Lung (tissue), 11 donors: ENCODE measurements at regions not wholly inside any gene's neighbourhood (a gene's known extent, or its start where the extent isn't known, plus 50 kb on each side); places are given as distances from the start of the nearest gene placed in this dataset.

Experiments used
- ATAC-seq: fragments of 200-7000 bp; cut with Tn5 transposase; one replicate; pipeline ENCODE4 v1.9.1; 2020; ENCODE audit warnings: moderate number of reproducible peaks; ENCODE audit not compliant: insufficient read depth, low FRiP score
- DNase-seq, 3 donors: peaks; one replicate each; pipeline ENCODE4 v3.0.0-alpha.2; 2013 to 2017
- H3K27ac ChIP-seq, 2 donors: one replicate each; pipeline ENCODE4 v1.5.1; 2013; ENCODE audit warnings: mild to moderate bottlenecking in 2 of 2, moderate library complexity in 2 of 2, control low read depth in 1 of 2, inconsistent platforms in 1 of 2, low read depth in 1 of 2, low read length in 1 of 2
- H3K27me3 ChIP-seq, 3 donors: one replicate each; pipeline ENCODE4 v1.5.1; 2013; ENCODE audit warnings: low read length in 2 of 3; ENCODE audit not compliant: control insufficient read depth in 3 of 3, insufficient read depth in 3 of 3
- H3K36me3 ChIP-seq, 4 donors: one replicate each; pipeline ENCODE4 v1.5.1; 2013; ENCODE audit warnings: low read length in 4 of 4, mild to moderate bottlenecking in 1 of 4, moderate library complexity in 1 of 4; ENCODE audit not compliant: control insufficient read depth in 4 of 4, insufficient read depth in 4 of 4
- H3K4me1 ChIP-seq, 5 donors: one replicate each; pipeline ENCODE4 v1.5.1; 2013; ENCODE audit warnings: low read length in 5 of 5, mild to moderate bottlenecking in 2 of 5, moderate library complexity in 1 of 5; ENCODE audit not compliant: control insufficient read depth in 5 of 5, insufficient read depth in 5 of 5
- H3K4me3 ChIP-seq: one replicate; pipeline ENCODE4 v1.5.1; 2013; ENCODE audit warnings: mild to moderate bottlenecking, control low read depth, moderate library complexity
- H3K9ac ChIP-seq, 2 donors: one replicate each; pipeline ENCODE4 v1.5.1; 2013; ENCODE audit warnings: low read length in 2 of 2, control low read depth in 1 of 2; ENCODE audit not compliant: insufficient read depth in 1 of 2
- H3K9me3 ChIP-seq, 4 donors: one replicate each; pipeline ENCODE4 v1.5.1; 2013; ENCODE audit warnings: low read length in 3 of 4, mild to moderate bottlenecking in 1 of 4, moderate library complexity in 1 of 4; ENCODE audit not compliant: control insufficient read depth in 4 of 4, insufficient read depth in 3 of 4
- WGBS, 2 donors: extraction: QIAGEN DNeasy Blood & Tissue Kit; methylation state at CpG; one replicate each; pipeline ENCODE4 v1.1.7; 2013; 5-methylcytosine and 5-hydroxymethylcytosine counted together
- TF ChIP-seq, protein P1 (sequence below): IDR thresholded peaks from 2 replicates; pipeline ENCODE4 v1.5.1; 2012; ENCODE audit warnings: mild to moderate bottlenecking; ENCODE audit errors: control extremely low read depth, extremely low read depth
- donor health status: control.
- donor health status: control.
- donor health status: Bipolar disorder and iron deficiency.
- donor health status: healthy.
- donor health status: DM: yes; HTN: yes; CAD: no.

DNA sequence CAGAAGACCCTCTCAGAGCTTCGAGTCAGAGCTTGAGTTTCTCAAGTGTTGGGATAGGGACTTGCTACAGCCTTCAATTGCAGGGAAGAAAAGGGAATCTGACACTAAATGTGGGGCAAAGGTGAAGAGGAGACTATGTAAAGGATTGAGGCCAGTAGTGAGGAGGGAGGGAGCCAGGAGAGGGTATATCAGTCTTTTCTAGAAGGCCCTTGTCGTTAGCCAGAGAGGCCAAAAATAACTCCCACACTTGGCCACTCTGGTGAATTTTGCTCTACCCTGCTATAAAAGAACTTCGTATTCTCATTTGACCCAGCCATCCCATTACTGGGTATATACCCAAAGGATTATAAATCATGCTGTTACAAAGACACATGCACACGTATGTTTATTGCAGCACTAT, 162.0 kb downstream of the MDFIC start:
- 90 to 92% methylated on average over 4 of the region's 4 CpGs for WGBS, 2 donors
- H3K9ac ChIP-seq: no peak overlapping the region
- H3K4me1 ChIP-seq: peaks cover 2 to 22% (median 6%) of the 10 kb centered on the region in 5 donors
- no peak overlapping the region for H3K4me3 ChIP-seq
- ATAC-seq (no peak), DNase-seq (no peak)
- H3K27me3 ChIP-seq: no peaks in the 10 kb centered on the region
- no peaks in the 10 kb centered on the region for H3K36me3 ChIP-seq
- H3K27ac ChIP-seq: no peak overlapping the region
- no peaks in the 10 kb centered on the region for H3K9me3 ChIP-seq
- TF ChIP-seq, protein P1, sequence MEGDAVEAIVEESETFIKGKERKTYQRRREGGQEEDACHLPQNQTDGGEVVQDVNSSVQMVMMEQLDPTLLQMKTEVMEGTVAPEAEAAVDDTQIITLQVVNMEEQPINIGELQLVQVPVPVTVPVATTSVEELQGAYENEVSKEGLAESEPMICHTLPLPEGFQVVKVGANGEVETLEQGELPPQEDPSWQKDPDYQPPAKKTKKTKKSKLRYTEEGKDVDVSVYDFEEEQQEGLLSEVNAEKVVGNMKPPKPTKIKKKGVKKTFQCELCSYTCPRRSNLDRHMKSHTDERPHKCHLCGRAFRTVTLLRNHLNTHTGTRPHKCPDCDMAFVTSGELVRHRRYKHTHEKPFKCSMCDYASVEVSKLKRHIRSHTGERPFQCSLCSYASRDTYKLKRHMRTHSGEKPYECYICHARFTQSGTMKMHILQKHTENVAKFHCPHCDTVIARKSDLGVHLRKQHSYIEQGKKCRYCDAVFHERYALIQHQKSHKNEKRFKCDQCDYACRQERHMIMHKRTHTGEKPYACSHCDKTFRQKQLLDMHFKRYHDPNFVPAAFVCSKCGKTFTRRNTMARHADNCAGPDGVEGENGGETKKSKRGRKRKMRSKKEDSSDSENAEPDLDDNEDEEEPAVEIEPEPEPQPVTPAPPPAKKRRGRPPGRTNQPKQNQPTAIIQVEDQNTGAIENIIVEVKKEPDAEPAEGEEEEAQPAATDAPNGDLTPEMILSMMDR: no peak

DNA sequence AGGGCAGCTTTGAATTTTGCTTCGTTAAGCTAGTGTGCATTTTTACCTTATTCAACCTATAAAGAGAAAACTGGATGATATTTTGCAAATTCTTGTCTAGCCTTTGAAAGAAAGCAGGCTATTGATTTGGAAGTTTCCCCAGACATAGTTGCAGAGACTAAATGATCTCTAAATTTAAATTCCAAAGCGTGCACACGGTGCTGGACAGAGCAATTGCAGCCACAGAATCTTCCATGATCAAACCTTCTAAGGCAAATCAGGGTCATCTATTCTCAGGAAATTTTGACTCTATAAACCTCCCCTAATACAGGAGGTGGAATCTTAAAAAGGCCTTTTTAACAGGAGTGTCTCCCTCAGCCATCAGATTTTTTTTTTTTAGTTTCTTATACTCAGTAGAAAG, 159.9 kb downstream of the MDFIC start:
- ATAC-seq: no peak

DNA sequence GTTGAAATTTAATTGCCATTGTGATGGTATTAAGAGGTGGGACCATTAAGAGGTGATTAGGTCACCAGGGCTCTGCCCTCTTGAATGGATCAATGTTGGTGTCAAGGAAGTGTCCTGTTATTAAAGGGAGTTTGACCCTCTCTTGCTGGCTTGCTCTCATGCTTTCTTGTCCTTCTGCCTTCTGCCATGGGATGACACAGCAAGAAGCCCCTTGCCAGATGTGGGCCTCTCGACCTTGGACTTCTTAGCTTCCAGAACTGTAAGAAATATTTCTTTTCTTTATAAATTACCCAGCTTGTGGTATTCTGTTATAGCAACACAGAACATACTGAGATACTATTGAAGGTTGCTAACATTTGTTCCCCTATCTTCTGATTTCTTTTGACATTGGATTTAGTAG, 157.0 kb downstream of the MDFIC start:
- Histone ChIP-seq H3K4me1 (no peaks in the 10 kb centered on the region), H3K36me3 (no peaks in the 10 kb centered on the region), H3K27me3 (no peaks in the 10 kb centered on the region), H3K27ac (no peak overlapping the region), H3K9me3 (no peaks in the 10 kb centered on the region), H3K4me3 (no peak overlapping the region), H3K9ac (no peak overlapping the region)
- no peak for DNase-seq
- ATAC-seq: no peak
- TF ChIP-seq, protein P1: no peak
- 90 to 96% methylated on average over 1 of the region's 1 CpG for WGBS, 2 donors

More for the DNA sequence above, 159.9 kb downstream of the MDFIC start:
- Histone ChIP-seq H3K9me3 (no peaks in the 10 kb centered on the region), H3K27me3 (no peaks in the 10 kb centered on the region), H3K4me1 (peaks cover 0 to 3% (median 2%) of the 10 kb centered on the region in 5 donors), H3K4me3 (no peak overlapping the region), H3K36me3 (no peaks in the 10 kb centered on the region), H3K9ac (no peak overlapping the region), H3K27ac (no peak overlapping the region)
- no peak for DNase-seq
- TF ChIP-seq, protein P1: no peak
- 84 to 90% methylated on average over 3 of the region's 3 CpGs for WGBS, 2 donors

DNA sequence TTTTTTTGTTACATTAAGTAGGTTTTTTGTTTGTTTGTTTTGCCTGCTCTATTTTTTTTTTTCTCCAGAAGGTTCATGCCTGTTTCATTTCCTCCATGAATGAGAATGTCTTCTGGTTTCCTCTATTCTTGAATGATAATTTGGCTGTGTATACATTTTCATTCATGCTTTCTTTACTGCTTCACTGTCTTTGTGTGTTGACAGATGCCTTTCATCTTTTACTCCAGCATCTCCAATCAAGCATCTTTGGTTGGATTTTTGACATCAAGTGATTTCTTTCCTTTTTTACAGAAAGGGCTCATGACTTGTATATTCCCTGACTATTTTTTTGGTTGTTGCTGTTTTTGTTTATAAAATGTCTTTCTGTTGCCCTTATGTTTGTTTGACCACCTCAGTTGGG, 156.5 kb downstream of the MDFIC start:
- H3K9ac ChIP-seq: no peak overlapping the region
- no peak overlapping the region for H3K4me3 ChIP-seq
- ATAC-seq (no peak), DNase-seq (no peak)
- TF ChIP-seq, protein P1: no peak
- no peaks in the 10 kb centered on the region for H3K4me1 ChIP-seq
- H3K9me3 ChIP-seq: no peaks in the 10 kb centered on the region
- no peaks in the 10 kb centered on the region for H3K27me3 ChIP-seq
- H3K36me3 ChIP-seq: no peaks in the 10 kb centered on the region
- H3K27ac ChIP-seq: no peak overlapping the region
